GM19324 (cell line): ENCODE measurements at regions not wholly inside any gene's neighbourhood (a gene's known extent, or its start where the extent isn't known, plus 50 kb on each side); places are given as distances from the start of the nearest gene placed in this dataset.
"Not testable (repeated sequence)": the region's sequence is repeated elsewhere in the genome, so short reads cannot be mapped to it uniquely, and the experiment has no call there.

Source experiments
- ATAC-seq: cut with Tn5 transposase; IDR thresholded peaks from one replicate; pipeline ENCODE4 v1.9.1; 2021; ENCODE audit warnings: mild to moderate bottlenecking, moderate library complexity; ENCODE audit not compliant: unreplicated experiment, low FRiP score

DNA sequence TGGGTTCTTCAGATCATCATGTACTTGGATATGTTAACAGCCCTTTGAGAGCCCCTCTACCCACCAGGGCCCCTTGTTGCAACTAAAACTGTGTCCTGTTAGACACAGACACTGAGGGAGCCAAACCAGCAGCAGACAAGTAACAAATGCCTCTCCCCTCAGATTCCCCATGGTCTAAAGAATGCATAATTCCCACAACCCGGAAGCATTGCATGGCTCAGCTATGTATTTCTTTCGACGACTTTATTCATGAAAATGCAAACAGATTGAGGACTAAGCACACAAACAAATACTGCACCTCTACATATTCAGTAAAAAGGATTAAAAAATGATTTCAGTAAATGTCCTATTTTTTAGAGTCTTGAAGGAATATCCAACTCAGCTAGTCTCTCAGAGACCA, 70.1 kb upstream of the HECW1 start:
- no peak for ATAC-seq

DNA sequence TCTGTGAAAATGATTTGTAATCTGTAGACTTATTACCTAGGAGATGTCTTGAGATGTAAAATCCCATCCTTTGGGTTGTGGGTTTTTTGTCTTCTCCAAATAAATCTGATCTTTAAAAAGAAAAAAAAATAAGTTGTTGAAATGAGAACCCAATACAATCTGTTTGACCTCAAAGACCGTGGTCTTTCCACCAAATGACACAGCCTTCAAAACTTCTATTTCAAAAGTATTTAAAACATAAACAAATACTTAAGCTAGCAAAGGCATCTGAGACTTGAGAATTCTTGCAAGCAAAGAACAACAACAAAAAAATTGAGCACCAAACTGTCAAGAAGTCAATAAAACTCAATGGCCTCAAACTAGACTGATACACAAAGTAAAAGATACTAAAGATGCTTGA, 67.9 kb upstream of the HECW1 start:
- ATAC-seq, result no peak

DNA sequence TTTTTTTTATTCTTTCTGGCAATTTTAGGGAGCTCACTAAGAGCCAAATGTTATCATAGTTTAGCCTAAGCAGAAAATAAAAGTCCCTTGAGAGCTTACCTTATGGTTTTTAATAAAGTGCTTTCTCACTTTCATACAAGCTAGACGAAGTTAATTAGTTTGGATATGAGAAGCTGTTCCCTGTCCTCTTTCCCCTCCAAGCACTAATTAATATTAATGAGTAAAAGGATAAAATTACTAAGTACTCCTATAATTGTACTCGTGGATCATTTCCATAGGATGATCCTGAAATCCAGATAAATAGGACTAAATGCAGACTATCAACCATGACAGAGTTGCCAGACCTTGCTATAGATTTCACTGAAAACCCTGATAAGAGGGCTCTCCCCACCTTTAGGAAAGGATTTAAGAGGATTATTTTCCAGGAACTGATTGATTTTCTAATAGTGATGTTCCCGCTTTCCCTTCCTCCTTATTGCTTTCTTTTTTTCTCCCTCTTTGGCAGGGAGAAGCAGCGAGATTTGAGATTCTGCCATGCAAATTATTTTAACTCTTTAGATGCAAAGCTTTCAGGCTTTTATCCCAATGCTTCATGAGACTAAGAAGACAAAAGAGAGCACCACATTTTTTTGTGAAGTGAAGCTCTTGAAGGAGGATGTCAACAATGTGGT, 58.3 kb upstream of the HECW1 start:
- ATAC-seq, result no peak

DNA sequence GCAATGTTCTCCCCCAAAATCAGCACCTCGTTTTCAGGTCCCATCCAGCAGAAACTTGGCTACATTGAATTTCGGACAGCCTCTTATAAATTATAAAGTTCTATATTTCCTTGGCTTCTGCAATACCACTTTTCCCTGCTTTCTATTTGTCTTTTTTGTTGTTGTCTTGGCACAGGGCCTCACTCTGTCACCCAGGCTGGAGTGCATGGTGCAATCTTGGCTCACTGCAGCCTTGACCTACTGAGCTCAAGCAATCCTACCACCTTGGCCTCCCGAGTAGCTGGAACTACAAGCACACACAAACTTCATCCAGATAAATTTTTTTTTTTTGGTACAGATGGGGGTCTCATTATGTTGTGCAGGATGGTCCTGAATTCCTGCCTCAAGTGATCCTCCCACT, 55.3 kb upstream of the HECW1 start:
- ATAC-seq, result no peak

DNA sequence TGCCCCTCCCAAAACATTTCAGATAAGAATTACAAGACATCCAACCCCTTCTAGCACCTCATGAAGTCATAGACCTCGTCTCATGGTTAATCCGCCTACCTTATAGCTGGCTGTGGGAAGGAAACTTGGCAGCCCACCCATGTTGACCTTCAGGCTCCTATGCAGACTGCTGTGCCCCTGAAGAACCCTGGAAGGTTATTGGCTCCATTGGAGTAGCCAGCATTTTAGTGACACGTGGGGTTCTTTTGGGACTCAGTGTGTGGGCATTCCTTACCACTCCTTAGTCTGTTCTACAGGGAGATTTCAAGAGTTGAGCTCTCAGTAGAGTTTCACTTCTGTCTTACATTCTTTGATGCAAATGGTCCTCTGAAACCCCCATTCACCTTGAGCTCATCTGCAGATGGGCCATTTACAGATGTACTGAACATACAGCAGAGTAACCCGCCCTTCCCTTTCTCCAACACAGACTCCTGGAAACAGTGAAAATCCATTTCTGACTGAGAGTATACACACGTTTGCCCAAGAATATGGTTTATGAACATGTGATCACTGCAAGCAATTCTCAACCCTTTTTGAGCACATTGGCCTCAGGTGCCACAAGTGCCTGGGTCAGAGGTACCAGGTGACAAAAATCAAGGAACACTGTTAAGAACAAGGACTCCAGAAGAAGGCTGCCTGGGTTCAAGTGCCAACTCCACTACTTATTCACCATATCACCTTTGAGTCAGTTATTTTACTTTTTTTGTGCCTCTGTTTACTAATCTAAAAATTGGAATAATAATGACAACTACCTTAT, 54.0 kb upstream of the HECW1 start:
- peak; percentile 77 for ATAC-seq

DNA sequence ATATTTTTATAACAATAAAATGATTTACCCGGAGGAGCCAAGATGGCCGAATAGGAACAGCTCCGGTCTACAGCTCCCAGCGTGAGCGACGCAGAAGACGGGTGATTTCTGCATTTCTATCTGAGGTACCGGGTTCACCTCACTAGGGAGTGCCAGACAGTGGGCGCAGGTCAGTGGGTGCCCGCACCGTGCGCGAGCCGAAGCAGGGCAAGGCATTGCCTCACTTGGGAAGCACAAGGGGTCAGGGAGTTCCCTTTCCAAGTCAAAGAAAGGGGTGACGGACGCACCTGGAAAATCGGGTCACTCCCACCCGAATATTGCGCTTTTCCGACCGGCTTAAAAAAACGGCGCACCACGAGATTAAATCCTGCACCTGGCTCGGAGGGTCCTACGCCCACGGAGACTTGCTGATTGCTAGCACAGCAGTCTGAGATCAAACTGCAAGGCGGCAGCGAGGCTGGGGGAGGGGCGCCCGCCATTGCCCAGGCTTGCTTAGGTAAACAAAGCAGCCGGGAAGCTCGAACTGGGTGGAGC, 53.3 kb upstream of the HECW1 start:
- ATAC-seq, result not testable (repeated sequence)
